ENCODE measurements at regions not wholly inside any gene's neighbourhood (a gene's known extent, or its start where the extent isn't known, plus 50 kb on each side); places are given as distances from the start of the nearest gene placed in this dataset.

DNA sequence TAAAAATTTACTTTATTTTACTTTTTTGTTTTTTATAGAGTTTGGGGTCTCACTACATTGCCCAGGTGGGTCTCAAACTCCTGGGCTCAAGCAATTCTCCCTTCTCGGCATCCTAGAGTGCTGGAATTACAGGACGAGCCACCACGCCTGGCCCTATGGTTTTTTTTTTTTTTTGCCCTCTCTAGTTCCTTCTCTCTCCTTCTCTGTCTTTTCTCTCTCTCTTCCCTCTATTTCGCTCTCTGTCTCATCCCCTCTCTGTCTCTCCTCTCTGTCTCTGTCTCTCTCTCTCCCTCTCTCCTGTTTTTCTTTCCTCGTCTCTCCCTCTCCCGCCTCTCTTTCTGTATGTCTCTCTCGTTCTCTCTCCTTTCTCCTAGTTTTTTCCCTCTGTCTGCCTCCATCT, 202.6 kb upstream of the LHX5 start:
- DNase-seq (ENCODE audit: extremely low spot score), result no peak
- TF ChIP-seq, protein P1, sequence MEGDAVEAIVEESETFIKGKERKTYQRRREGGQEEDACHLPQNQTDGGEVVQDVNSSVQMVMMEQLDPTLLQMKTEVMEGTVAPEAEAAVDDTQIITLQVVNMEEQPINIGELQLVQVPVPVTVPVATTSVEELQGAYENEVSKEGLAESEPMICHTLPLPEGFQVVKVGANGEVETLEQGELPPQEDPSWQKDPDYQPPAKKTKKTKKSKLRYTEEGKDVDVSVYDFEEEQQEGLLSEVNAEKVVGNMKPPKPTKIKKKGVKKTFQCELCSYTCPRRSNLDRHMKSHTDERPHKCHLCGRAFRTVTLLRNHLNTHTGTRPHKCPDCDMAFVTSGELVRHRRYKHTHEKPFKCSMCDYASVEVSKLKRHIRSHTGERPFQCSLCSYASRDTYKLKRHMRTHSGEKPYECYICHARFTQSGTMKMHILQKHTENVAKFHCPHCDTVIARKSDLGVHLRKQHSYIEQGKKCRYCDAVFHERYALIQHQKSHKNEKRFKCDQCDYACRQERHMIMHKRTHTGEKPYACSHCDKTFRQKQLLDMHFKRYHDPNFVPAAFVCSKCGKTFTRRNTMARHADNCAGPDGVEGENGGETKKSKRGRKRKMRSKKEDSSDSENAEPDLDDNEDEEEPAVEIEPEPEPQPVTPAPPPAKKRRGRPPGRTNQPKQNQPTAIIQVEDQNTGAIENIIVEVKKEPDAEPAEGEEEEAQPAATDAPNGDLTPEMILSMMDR (IDR thresholded peaks at IDR 0.05; ENCODE audit: control extremely low read depth, extremely low read depth, low read depth, missing control alignments), result no peak
- ChIA-PET POLR2A (no interaction called here), CTCF (no interaction called here)

DNA sequence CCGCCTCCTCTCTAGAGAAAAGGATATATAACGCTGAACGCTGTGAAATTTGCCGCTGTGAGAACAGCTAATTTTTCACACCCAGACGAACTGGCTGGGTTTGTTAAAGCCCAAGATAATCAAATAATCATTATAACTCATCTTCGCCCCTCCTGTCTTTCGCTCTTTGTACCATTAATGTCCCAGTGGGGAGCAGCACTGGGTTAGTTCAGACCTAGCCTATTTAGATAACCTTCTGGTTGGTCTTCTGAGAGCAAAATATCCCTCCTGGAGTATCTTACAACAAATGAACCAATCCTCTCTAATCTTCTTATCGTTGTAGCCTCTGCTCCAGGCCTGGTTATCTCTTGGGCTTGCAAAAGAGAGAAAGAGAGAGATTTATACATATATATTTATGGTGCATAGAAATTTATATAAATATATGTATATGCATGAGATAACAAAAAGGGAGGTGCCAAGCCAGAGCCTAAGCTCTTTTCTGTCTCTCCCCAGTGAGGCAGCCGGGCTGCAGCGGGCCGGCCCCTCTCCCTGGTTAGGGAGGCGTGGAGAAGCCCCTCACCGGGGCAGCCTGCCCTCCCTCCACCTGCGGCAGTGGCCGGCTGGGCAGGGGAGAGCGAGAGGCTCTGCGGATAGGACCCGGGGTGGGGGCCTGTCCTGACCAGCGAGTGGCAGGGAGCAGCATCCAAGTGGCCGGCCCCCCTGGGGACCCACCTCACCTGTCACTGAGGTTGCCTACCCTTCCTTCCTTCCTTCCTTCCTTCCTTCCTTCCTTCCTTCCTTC, 202.0 kb upstream of the LHX5 start:
- no peak for DNase-seq (ENCODE audit: extremely low spot score)
- POLR2A ChIA-PET, result no interaction called here
- TF ChIP-seq, protein P1 (IDR thresholded peaks at IDR 0.05; ENCODE audit: control extremely low read depth, extremely low read depth, low read depth, missing control alignments), result no peak
- CTCF ChIA-PET, result no interaction called here

DNA sequence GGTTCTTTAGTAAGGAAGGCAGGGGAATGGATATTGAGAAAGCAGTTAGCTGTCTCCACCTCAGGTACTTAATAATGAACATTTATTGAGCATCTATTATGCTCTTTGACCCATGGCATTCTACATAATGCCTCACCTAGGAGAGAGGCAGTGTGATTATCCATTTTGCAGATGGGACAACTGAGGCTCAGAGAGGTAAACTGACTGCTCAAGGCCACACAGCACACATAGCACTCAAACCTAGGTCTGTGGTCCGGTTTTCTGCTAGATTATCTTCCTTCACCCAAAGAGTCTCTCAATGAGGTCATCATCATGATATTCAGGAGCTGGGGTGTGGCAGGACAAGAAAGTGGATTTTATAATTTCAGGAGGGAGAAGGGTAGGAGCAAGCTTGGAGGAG, 199.1 kb upstream of the LHX5 start:
- no peak for DNase-seq (ENCODE audit: extremely low spot score)
- POLR2A ChIA-PET, result no interaction called here
- CTCF ChIA-PET, result no interaction called here
- TF ChIP-seq, protein P1 (IDR thresholded peaks at IDR 0.05; ENCODE audit: control extremely low read depth, extremely low read depth, low read depth, missing control alignments), result no peak

DNA sequence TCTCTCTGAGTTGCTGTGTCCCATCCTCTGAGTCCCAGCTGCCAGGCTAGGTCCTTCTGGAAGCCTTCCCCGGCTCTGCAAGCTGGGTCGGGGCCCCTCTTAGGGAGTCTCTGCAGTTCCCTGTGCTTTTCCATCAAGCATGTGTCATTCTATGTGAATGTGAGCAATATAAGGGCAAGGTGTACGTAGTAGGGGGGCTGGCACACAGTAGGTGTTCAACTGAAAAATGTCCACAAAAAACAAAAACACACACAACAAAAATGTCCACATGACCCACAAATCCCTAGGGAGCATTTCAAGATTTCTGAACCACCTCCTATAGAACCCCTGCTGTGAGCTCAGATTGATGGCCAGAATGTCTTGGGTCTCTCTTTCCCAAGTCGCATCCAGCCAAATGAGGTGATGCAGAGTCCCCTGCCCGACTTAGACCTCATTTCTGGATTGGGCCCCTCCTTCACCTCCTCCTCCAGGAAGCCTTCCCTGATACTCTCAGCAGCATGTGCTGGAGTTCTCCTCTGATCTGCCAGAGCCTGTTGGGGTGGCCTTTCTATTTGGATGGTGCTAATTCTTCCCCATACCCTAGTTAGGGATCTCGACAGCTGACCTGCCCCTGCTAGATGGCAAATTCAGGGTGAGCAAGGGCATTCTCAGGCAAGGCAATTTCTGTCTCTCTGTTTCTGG, 196.1 kb upstream of the LHX5 start:
- TF ChIP-seq, protein P1 (IDR thresholded peaks at IDR 0.05; ENCODE audit: control extremely low read depth, extremely low read depth, low read depth, missing control alignments), result no peak
- ChIA-PET CTCF (no interaction called here), POLR2A (no interaction called here)
- no peak for DNase-seq (ENCODE audit: extremely low spot score)

DNA sequence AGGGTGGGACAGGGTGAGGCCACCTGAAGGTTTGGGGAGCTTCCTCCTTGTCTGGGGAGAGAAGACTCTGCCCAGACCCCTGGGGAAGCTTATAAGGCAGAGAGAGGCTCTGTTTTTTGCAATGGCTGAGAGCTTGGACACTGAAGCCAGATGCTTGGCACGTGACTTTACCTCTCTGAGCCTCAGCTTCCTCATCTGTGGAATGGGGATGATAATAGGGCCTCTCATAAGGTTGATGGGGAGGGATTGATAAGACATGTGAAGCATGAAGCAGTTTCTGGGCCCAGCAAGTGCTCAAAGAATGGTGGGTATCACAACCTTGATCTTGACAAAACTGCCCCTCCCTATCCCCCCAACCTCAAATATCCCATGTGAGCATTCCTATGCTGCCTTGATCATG, 195.4 kb upstream of the LHX5 start:
- TF ChIP-seq, protein P1 (IDR thresholded peaks at IDR 0.05; ENCODE audit: control extremely low read depth, extremely low read depth, low read depth, missing control alignments), result no peak
- no peak for DNase-seq (ENCODE audit: extremely low spot score)
- POLR2A ChIA-PET, result no interaction called here
- CTCF ChIA-PET, result no interaction called here

DNA sequence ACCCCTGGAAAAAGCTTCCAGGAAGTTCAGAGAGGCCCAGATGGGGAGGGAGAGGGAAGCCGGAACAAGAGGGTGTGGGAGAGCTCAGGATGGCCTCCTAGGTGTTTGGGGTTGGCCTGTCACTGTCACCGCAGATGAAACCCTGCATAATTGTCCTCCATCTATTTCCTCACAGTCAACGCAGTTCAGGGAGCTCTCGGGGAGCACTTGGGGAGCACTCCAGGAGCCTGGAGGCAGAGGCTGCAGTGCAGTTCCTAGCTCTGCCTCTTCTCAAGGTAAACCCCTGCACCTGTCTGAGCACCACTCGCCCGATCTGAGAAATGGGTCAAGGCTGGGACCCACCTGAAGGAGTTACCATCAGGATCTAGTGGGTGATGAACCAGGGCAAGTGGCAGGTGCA, 194.6 kb upstream of the LHX5 start:
- ChIA-PET POLR2A (no interaction called here), CTCF (no interaction called here)
- DNase-seq (ENCODE audit: extremely low spot score), result no peak
- TF ChIP-seq, protein P1 (IDR thresholded peaks at IDR 0.05; ENCODE audit: control extremely low read depth, extremely low read depth, low read depth, missing control alignments), result no peak

Measured in GM10248 (cell line).